ENCODE measurements at regions not wholly inside any gene's neighbourhood (a gene's known extent, or its start where the extent isn't known, plus 50 kb on each side); places are given as distances from the start of the nearest gene placed in this dataset.

GRCh38 chr9:23408874-23409273 is 417.2 kb downstream of the ELAVL2 start:
- DNase-seq (ENCODE audit: low spot score, unreplicated experiment) = no peak
- no peaks in the 10 kb centered on the region for H3K4me1 Mint-ChIP-seq (ENCODE audit: low read depth)
- no peak overlapping the region for H3K4me3 Mint-ChIP-seq (ENCODE audit: low read depth)
- TF ChIP-seq CTCF (IDR thresholded peaks at IDR 0.05; ENCODE audit: unreplicated experiment) = no peak
- H3K27me3 Mint-ChIP-seq = no peaks in the 10 kb centered on the region
- no peaks in the 10 kb centered on the region for H3K9me3 Mint-ChIP-seq (ENCODE audit: low read depth)
- no peaks in the 10 kb centered on the region for H3K36me3 Mint-ChIP-seq (ENCODE audit: insufficient read depth)
- H3K27ac Mint-ChIP-seq = no peak overlapping the region

GRCh38 chr9:23412046-23412445 is 414.0 kb downstream of the ELAVL2 start:
- H3K4me3 Mint-ChIP-seq (ENCODE audit: low read depth) = no peak overlapping the region
- H3K27ac Mint-ChIP-seq = no peak overlapping the region

GRCh38 chr9:23412458-23412857 is 413.6 kb downstream of the ELAVL2 start:
- no peaks in the 10 kb centered on the region for H3K36me3 Mint-ChIP-seq (ENCODE audit: insufficient read depth)
- H3K27ac Mint-ChIP-seq = no peak overlapping the region
- H3K27me3 Mint-ChIP-seq = no peaks in the 10 kb centered on the region
- no peaks in the 10 kb centered on the region for H3K9me3 Mint-ChIP-seq (ENCODE audit: low read depth)
- H3K4me3 Mint-ChIP-seq (ENCODE audit: low read depth) = no peak overlapping the region
- H3K4me1 Mint-ChIP-seq (ENCODE audit: low read depth) = no peaks in the 10 kb centered on the region
- no peak for TF ChIP-seq CTCF (IDR thresholded peaks at IDR 0.05; ENCODE audit: unreplicated experiment)
- DNase-seq (ENCODE audit: low spot score, unreplicated experiment) = no peak

More at GRCh38 chr9:23412046-23412445, 414.0 kb downstream of the ELAVL2 start:
- Mint-ChIP-seq H3K9me3 (ENCODE audit: low read depth) (no peaks in the 10 kb centered on the region), H3K27me3 (no peaks in the 10 kb centered on the region), H3K36me3 (ENCODE audit: insufficient read depth) (no peaks in the 10 kb centered on the region), H3K4me1 (ENCODE audit: low read depth) (no peaks in the 10 kb centered on the region)
- TF ChIP-seq CTCF (IDR thresholded peaks at IDR 0.05; ENCODE audit: unreplicated experiment) = no peak
- DNase-seq (ENCODE audit: low spot score, unreplicated experiment) = no peak

GRCh38 chr9:23413541-23413940 is 412.5 kb downstream of the ELAVL2 start:
- Mint-ChIP-seq H3K4me1 (ENCODE audit: low read depth) (no peaks in the 10 kb centered on the region), H3K36me3 (ENCODE audit: insufficient read depth) (no peaks in the 10 kb centered on the region), H3K27ac (no peak overlapping the region), H3K9me3 (ENCODE audit: low read depth) (no peaks in the 10 kb centered on the region), H3K4me3 (ENCODE audit: low read depth) (no peak overlapping the region), H3K27me3 (no peaks in the 10 kb centered on the region)
- TF ChIP-seq CTCF (IDR thresholded peaks at IDR 0.05; ENCODE audit: unreplicated experiment) = no peak
- DNase-seq (ENCODE audit: low spot score, unreplicated experiment) = no peak

GRCh38 chr9:23423999-23424398 is 402.0 kb downstream of the ELAVL2 start:
- H3K9me3 Mint-ChIP-seq (ENCODE audit: low read depth) = no peaks in the 10 kb centered on the region
- H3K27ac Mint-ChIP-seq = no peak overlapping the region
- no peak overlapping the region for H3K4me3 Mint-ChIP-seq (ENCODE audit: low read depth)
- no peaks in the 10 kb centered on the region for H3K27me3 Mint-ChIP-seq
- H3K36me3 Mint-ChIP-seq (ENCODE audit: insufficient read depth) = no peaks in the 10 kb centered on the region
- DNase-seq (ENCODE audit: low spot score, unreplicated experiment) = no peak
- H3K4me1 Mint-ChIP-seq (ENCODE audit: low read depth) = no peaks in the 10 kb centered on the region
- TF ChIP-seq CTCF (IDR thresholded peaks at IDR 0.05; ENCODE audit: unreplicated experiment) = no peak

Measured in progenitor cell of endocrine pancreas (in vitro differentiated cells).